SK-MEL-5 (cell line): ENCODE measurements at regions not wholly inside any gene's neighbourhood (a gene's known extent, or its start where the extent isn't known, plus 50 kb on each side); places are given as distances from the start of the nearest gene placed in this dataset.
"Not testable (repeated sequence)": the region's sequence is repeated elsewhere in the genome, so short reads cannot be mapped to it uniquely, and the experiment has no call there.

Experiments used
- DNase-seq: peaks from one replicate; pipeline ENCODE4 v3.0.0-alpha.2; 2016; ENCODE audit warnings: low read depth, low spot score
- in situ Hi-C: cut with HindIII; loops from 2 replicates; pipeline ENCODE4 v1.10.0; 2016; ENCODE audit warnings: low sequenced_read_pairs, high pct_unique_total_duplicates, low pct_unique_long_range_greater_than_20kb

- in situ Hi-C loops = no loop called here
- no peak for DNase-seq
Measured at GRCh38 chr5:19193631-19194030, 794.4 kb downstream of the CDH18 start.

- in situ Hi-C loops = no loop called here
- no peak for DNase-seq
Measured at GRCh38 chr5:19196631-19197030, 791.4 kb downstream of the CDH18 start.

- no peak for DNase-seq
- in situ Hi-C loops = no loop called here
Measured at GRCh38 chr5:19200251-19200650, 787.7 kb downstream of the CDH18 start.

- in situ Hi-C loops = no loop called here
- DNase-seq = no peak
Measured at GRCh38 chr5:19208397-19208796, 779.6 kb downstream of the CDH18 start.

GRCh38 chr5:19210886-19211285, 777.1 kb downstream of the CDH18 start:
- in situ Hi-C loops = no loop called here
- no peak for DNase-seq

- no peak for DNase-seq
Measured at GRCh38 chr5:19229179-19229835, 758.7 kb downstream of the CDH18 start.

GRCh38 chr5:19233573-19233972, 754.4 kb downstream of the CDH18 start:
- in situ Hi-C loops = no loop called here
- DNase-seq = no peak

More at GRCh38 chr5:19229179-19229835, 758.7 kb downstream of the CDH18 start:
- in situ Hi-C loops = no loop called here

- in situ Hi-C loops = no loop called here
- no peak for DNase-seq
Measured at GRCh38 chr5:19235101-19235584, 752.9 kb downstream of the CDH18 start.

GRCh38 chr5:19240170-19240569, 747.8 kb downstream of the CDH18 start:
- in situ Hi-C loops = no loop called here
- DNase-seq = no peak

- in situ Hi-C loops = no loop called here
- no peak for DNase-seq
Measured at GRCh38 chr5:19241690-19242089, 746.3 kb downstream of the CDH18 start.

- in situ Hi-C loops, DNase-seq: not testable (repeated sequence)
Measured at GRCh38 chr5:19246191-19246590, 741.8 kb downstream of the CDH18 start.

- DNase-seq = no peak
- in situ Hi-C loops = no loop called here
Measured at GRCh38 chr5:19247302-19247701, 740.7 kb downstream of the CDH18 start.

GRCh38 chr5:19256036-19256435, 732.0 kb downstream of the CDH18 start:
- DNase-seq = no peak
- in situ Hi-C loops = no loop called here

- in situ Hi-C loops = no loop called here
- no peak for DNase-seq
Measured at GRCh38 chr5:19258686-19259085, 729.3 kb downstream of the CDH18 start.

GRCh38 chr5:19261879-19262278, 726.1 kb downstream of the CDH18 start:
- peak; percentile 13 for DNase-seq
- in situ Hi-C loops = no loop called here

- DNase-seq = no peak
- in situ Hi-C loops = no loop called here
Measured at GRCh38 chr5:19264821-19265220, 723.2 kb downstream of the CDH18 start.

GRCh38 chr5:19266791-19267190, 721.2 kb downstream of the CDH18 start:
- in situ Hi-C loops = no loop called here
- no peak for DNase-seq

- in situ Hi-C loops = no loop called here
- DNase-seq = no peak
Measured at GRCh38 chr5:19270153-19270552, 717.8 kb downstream of the CDH18 start.

GRCh38 chr5:19274578-19274977, 713.4 kb downstream of the CDH18 start:
- in situ Hi-C loops = no loop called here

GRCh38 chr5:19285286-19285685, 702.7 kb downstream of the CDH18 start:
- in situ Hi-C loops = no loop called here
- DNase-seq = no peak

More at GRCh38 chr5:19274578-19274977, 713.4 kb downstream of the CDH18 start:
- no peak for DNase-seq
